ENCODE measurements at regions not wholly inside any gene's neighbourhood (a gene's known extent, or its start where the extent isn't known, plus 50 kb on each side); places are given as distances from the start of the nearest gene placed in this dataset.

- peaks cover 26% of the 10 kb centered on the region for H3K27me3 Mint-ChIP-seq
Observed at GRCh38 chr17:79218175-79218824, 143.7 kb downstream of the ENGASE start.

DNA sequence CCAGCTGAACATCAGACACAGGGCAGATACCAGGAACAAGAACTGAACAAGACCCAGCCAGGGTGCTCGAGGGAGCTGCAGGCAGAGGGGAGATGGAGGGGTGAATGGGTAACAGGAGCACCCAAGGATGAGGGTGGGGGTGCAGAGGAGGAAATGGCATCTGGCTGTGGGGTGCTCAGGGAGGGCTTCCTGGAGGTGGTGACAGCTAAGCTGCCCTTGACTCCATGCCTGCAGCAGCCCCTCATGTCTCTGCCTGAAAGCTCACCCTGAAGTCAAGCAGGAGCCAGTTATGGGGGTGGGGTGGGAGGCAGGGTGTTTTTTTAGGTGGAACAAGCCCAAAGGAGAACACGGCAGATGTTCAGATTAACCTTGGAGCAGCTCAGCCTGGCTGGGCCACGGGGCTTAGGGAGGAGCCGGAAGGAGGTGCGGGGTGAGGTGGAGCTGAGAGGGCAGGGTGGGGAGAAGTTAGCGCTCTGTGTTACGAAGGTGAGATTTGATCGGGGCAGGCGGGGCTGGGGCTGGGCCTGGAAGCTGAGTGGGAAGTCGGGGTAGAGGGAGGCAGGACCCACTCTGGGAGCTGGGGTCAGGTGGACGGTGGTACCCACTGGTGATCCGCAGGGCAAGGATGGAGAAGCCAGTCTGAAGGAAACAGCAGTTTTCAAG, 143.0 kb downstream of the ENGASE start:
- H3K27ac Mint-ChIP-seq, result no peak overlapping the region
- no peak overlapping the region for H3K4me3 Mint-ChIP-seq
- DNase-seq (no peak), ATAC-seq (no peak)
- H3K9me3 Mint-ChIP-seq, result no peaks in the 10 kb centered on the region
- H3K4me1 Mint-ChIP-seq, result peaks cover 4% of the 10 kb centered on the region
- H3K36me3 Mint-ChIP-seq (ENCODE audit: low read depth), result no peaks in the 10 kb centered on the region
- peaks cover 21% of the 10 kb centered on the region for H3K27me3 Mint-ChIP-seq

More at GRCh38 chr17:79218175-79218824, 143.7 kb downstream of the ENGASE start:
- ATAC-seq (no peak), DNase-seq (no peak)
- H3K9me3 Mint-ChIP-seq, result no peaks in the 10 kb centered on the region
- H3K4me1 Mint-ChIP-seq, result peaks cover 4% of the 10 kb centered on the region
- H3K36me3 Mint-ChIP-seq (ENCODE audit: low read depth), result no peaks in the 10 kb centered on the region
- H3K27ac Mint-ChIP-seq, result no peak overlapping the region
- no peak overlapping the region for H3K4me3 Mint-ChIP-seq

DNA sequence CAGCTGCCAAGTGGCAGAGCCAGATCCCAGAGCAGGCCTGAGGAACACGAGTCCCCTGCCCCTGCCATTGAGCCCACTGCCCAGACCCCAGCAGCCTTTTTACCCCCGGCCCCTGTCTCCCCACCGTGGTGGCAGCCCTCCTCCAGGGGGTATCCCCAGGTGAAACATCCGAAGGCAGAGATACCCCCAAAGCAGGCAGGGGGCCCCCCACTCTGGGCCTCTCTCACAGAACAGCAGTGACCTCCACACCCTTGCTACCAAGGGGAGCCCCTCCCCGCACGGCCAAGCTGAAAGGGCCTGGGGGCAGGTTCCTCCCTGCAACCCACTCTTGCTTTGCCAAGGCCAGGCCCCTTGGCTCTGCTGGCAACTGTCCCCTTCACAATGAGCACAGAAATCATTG, 142.2 kb downstream of the ENGASE start:
- peaks cover 4% of the 10 kb centered on the region for H3K4me1 Mint-ChIP-seq
- H3K36me3 Mint-ChIP-seq (ENCODE audit: low read depth), result no peaks in the 10 kb centered on the region
- no peak for DNase-seq
- no peak for ATAC-seq
- no peaks in the 10 kb centered on the region for H3K9me3 Mint-ChIP-seq
- no peak overlapping the region for H3K4me3 Mint-ChIP-seq
- H3K27me3 Mint-ChIP-seq, result peaks cover 22% of the 10 kb centered on the region
- no peak overlapping the region for H3K27ac Mint-ChIP-seq

DNA sequence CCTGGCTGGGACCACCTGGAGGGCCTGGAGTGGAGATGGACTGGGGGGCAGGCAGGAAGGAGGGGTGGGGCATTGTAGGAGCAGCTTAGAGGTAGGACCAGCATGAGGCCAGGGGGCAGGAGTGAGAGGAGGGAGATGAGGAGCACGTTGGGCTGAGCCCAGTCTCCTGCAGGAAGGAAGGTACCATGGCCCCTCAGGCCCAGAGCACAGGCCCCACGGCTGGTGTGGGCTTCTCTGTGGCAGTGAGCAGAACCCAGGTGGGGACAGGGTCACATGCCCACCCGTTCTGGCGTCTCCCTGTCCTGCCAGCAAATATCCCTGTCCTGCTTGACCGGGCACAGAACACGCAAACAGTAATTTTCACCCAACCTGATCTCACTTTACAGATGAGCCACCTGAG, 141.8 kb downstream of the ENGASE start:
- Mint-ChIP-seq H3K27ac (no peak overlapping the region), H3K9me3 (no peaks in the 10 kb centered on the region), H3K4me1 (peaks cover 4% of the 10 kb centered on the region), H3K36me3 (ENCODE audit: low read depth) (no peaks in the 10 kb centered on the region), H3K27me3 (peaks cover 22% of the 10 kb centered on the region), H3K4me3 (no peak overlapping the region)
- DNase-seq, result no peak
- no peak for ATAC-seq

GRCh38 chr17:79215631-79216030, 141.0 kb downstream of the ENGASE start:
- peaks cover 4% of the 10 kb centered on the region for H3K4me1 Mint-ChIP-seq
- H3K27me3 Mint-ChIP-seq, result peaks cover 20% of the 10 kb centered on the region
- no peaks in the 10 kb centered on the region for H3K36me3 Mint-ChIP-seq (ENCODE audit: low read depth)
- DNase-seq (no peak), ATAC-seq (no peak)
- H3K9me3 Mint-ChIP-seq, result no peaks in the 10 kb centered on the region
- no peak overlapping the region for H3K27ac Mint-ChIP-seq
- no peak overlapping the region for H3K4me3 Mint-ChIP-seq

DNA sequence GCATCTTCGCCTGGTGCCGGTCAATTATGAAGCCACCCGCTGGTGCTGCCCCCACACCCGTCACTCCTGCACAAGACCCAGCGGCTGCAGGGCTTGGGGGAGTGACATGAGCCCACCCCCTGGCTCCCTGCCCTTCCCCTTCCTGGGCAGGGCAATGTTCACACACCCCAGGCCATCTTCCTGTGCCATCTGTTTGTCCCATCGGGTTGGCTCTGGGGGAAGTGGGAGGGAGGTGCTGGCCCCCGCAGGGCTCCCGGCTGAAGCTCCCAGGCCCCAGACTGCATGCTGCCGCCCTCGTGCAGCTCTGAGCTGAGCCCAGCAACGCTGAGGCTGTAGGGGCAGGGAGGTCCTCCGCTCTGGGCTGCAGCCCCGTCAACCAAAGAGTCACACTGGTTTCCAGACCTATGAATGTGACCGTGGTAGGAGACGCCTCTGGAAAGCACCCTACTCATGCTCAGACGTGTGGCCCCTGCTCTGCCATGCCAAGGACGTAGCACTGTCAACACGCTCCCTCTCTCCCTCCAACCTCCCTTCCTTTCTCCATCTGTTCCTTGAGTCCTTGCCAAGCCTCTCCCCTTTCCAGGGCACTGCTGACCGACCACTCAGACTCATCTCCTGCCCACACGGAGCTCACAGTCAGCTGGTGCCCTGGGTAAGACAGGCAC, 140.4 kb downstream of the ENGASE start:
- Mint-ChIP-seq H3K4me1 (no peaks in the 10 kb centered on the region), H3K9me3 (no peaks in the 10 kb centered on the region), H3K4me3 (no peak overlapping the region), H3K27ac (no peak overlapping the region), H3K27me3 (peaks cover 16% of the 10 kb centered on the region), H3K36me3 (ENCODE audit: low read depth) (no peaks in the 10 kb centered on the region)
- ATAC-seq (no peak), DNase-seq (no peak)

GRCh38 chr17:79214459-79214858, 139.8 kb downstream of the ENGASE start:
- Mint-ChIP-seq H3K4me3 (no peak overlapping the region), H3K9me3 (no peaks in the 10 kb centered on the region), H3K27ac (no peak overlapping the region), H3K36me3 (ENCODE audit: low read depth) (no peaks in the 10 kb centered on the region), H3K4me1 (no peaks in the 10 kb centered on the region), H3K27me3 (peaks cover 14% of the 10 kb centered on the region)
- ATAC-seq (no peak), DNase-seq (no peak)

- Mint-ChIP-seq H3K9me3 (no peaks in the 10 kb centered on the region), H3K4me3 (no peak overlapping the region), H3K36me3 (ENCODE audit: low read depth) (no peaks in the 10 kb centered on the region), H3K27ac (no peak overlapping the region), H3K4me1 (no peaks in the 10 kb centered on the region), H3K27me3 (peaks cover 13% of the 10 kb centered on the region)
- ATAC-seq, result no peak
- DNase-seq, result no peak
Observed at GRCh38 chr17:79213305-79213704, 138.7 kb downstream of the ENGASE start.

DNA sequence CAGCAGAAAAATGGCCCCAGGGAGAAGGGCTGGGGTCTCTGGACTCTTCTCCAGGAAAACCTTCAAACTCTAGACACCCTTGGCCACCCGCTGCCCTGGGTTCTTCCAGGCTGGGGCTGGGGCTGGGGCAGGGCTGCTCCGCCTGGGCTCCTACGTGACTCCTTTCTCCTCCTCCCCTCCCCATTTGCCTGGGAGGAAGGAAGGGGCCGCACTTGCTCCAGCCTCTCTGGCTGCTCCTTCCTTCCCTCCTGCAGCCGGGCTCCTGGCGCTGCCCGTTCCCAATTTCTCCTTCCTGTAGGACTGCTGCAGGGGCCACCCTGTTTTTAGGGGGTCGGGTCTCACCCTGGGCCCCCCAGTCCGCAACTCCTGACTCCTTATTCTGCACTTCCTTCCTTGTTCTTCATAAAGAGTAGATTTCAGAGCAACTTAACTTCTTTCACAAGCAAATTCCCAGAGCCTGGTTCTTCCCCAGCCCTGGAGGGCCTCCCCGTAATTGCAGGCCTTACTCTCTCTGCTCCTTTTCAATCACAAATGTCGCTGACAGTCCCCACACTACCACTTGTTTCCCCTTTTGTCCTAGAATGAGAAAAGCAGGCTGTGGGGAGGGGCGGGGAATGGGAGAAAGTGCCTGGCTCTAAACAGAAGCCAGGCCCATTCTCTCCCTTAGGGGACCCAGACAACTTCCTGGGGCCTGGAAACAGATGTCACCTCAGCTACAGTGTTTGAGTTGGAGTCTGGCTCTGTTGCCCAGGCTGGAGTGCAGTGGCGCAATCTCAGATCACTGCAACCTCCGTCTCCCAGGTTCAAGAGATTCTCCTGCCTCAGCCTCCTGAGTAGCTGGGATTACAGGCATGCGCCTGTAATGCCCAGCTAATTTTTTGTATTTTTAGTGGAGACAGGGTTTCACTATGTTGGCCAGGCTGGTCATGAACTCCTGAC, 137.8 kb downstream of the ENGASE start:
- ATAC-seq, result no peak
- Mint-ChIP-seq H3K9me3 (no peaks in the 10 kb centered on the region), H3K36me3 (ENCODE audit: low read depth) (no peaks in the 10 kb centered on the region), H3K4me1 (no peaks in the 10 kb centered on the region), H3K4me3 (no peak overlapping the region), H3K27me3 (peaks cover 13% of the 10 kb centered on the region), H3K27ac (no peak overlapping the region)
- DNase-seq, result no peak

GRCh38 chr17:79211061-79211770, 136.6 kb downstream of the ENGASE start:
- H3K36me3 Mint-ChIP-seq (ENCODE audit: low read depth), result no peaks in the 10 kb centered on the region
- H3K27me3 Mint-ChIP-seq, result peaks cover 11% of the 10 kb centered on the region
- H3K27ac Mint-ChIP-seq, result no peak overlapping the region
- H3K4me3 Mint-ChIP-seq, result no peak overlapping the region
- H3K9me3 Mint-ChIP-seq, result no peaks in the 10 kb centered on the region
- ATAC-seq (no peak), DNase-seq (no peak)
- H3K4me1 Mint-ChIP-seq, result no peaks in the 10 kb centered on the region

DNA sequence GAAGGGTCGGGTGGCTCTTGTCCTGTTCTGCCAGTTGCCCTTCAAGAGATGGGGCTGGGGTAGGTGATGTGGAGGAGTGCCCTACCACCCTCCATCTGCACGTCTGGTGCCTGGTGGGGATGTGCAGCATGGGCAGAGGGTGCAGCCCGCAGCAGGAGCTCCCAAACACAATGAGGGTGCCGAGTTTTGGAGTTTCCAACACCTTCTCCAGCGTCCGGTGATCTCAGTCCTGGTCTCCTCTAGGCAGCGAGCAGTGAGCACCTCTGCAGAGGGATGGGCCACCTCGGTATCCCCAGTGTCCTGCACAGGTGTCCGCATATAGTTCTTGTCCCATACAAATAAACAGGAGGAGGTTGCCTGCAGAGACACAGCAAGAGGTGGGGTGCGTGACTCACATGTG, 136.0 kb downstream of the ENGASE start:
- DNase-seq, result no peak
- Mint-ChIP-seq H3K4me1 (no peaks in the 10 kb centered on the region), H3K36me3 (ENCODE audit: low read depth) (no peaks in the 10 kb centered on the region), H3K27ac (no peak overlapping the region), H3K4me3 (no peak overlapping the region), H3K9me3 (no peaks in the 10 kb centered on the region), H3K27me3 (peaks cover 11% of the 10 kb centered on the region)
- no peak for ATAC-seq

DNA sequence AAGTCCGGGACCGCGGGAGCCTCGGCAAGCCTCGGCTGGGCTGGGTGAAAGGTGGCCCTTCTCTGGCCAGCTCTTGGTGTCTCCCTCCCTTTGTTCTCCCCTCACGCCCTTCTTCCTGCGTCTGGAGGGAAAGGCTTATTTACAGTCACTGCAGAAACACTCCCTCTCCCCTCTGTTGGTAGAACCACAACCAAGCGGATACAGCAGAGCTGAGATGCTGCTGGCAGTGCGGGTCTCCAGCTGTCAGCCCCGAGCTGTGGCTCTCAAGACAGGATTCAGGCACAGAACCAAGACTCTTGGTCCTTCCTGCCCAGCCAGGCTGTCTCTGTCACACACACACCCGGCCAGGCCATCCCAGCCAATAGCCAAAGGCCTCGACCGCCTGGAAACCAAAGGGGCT, 133.3 kb downstream of the ENGASE start:
- Mint-ChIP-seq H3K4me1 (no peaks in the 10 kb centered on the region), H3K9me3 (no peaks in the 10 kb centered on the region), H3K36me3 (ENCODE audit: low read depth) (no peaks in the 10 kb centered on the region), H3K27me3 (peaks cover 8% of the 10 kb centered on the region), H3K4me3 (no peak overlapping the region), H3K27ac (no peak overlapping the region)
- DNase-seq, result no peak
- no peak for ATAC-seq

GRCh38 chr17:79205688-79206205, 131.1 kb downstream of the ENGASE start:
- Mint-ChIP-seq H3K4me3 (no peak overlapping the region), H3K4me1 (no peaks in the 10 kb centered on the region), H3K9me3 (no peaks in the 10 kb centered on the region), H3K27ac (no peak overlapping the region), H3K36me3 (ENCODE audit: low read depth) (no peaks in the 10 kb centered on the region), H3K27me3 (peaks cover 12% of the 10 kb centered on the region)
- ATAC-seq, result no peak
- DNase-seq, result no peak

DNA sequence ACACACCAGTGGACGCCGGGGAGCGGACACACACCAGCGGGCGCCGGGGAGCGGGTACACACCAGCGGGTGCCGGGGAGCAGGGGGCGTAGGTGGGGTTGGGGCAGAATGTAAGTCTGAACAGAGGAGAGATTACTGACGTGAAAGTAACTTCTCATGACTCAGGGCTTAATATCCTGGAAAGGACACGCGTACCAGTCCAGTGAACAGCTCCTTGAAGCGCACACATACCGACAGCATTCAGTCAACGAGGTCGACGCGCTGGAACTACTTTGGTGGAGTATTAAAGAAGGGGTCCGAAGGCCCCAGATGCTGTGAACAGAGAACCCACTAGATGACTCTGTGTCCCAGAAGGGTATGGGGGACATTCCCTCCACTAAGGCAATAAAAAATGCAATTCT, 129.6 kb downstream of the ENGASE start:
- no peaks in the 10 kb centered on the region for H3K9me3 Mint-ChIP-seq
- ATAC-seq (no peak), DNase-seq (no peak)
- peaks cover 15% of the 10 kb centered on the region for H3K27me3 Mint-ChIP-seq
- H3K36me3 Mint-ChIP-seq (ENCODE audit: low read depth), result no peaks in the 10 kb centered on the region
- H3K4me3 Mint-ChIP-seq, result no peak overlapping the region
- no peaks in the 10 kb centered on the region for H3K4me1 Mint-ChIP-seq
- H3K27ac Mint-ChIP-seq, result no peak overlapping the region

Measured in activated naive CD8-positive, alpha-beta T cell treated with anti-CD3 and anti-CD28 coated beads, Interleukin-2, amount 50 U/mL, for 24 hours (primary cell).